ENCODE measurements at regions not wholly inside any gene's neighbourhood (a gene's known extent, or its start where the extent isn't known, plus 50 kb on each side); places are given as distances from the start of the nearest gene placed in this dataset.

GRCh38 chr2:204265681-204266181 lies 279.5 kb upstream of the PARD3B start:
- Mint-ChIP-seq H3K36me3 (ENCODE audit: low read depth) (no peaks in the 10 kb centered on the region), H3K27me3 (ENCODE audit: low read depth) (peaks cover 26% of the 10 kb centered on the region), H3K4me3 (no peak overlapping the region), H3K27ac (peak overlapping the region in 1 of 3 experiments; percentile 30), H3K4me1 (peaks cover 32% of the 10 kb centered on the region), H3K9me3 (peaks cover 5% of the 10 kb centered on the region)
- TF ChIP-seq CTCF (IDR thresholded peaks at IDR 0.05; ENCODE audit: unreplicated experiment in 3 of 3), result no peak

GRCh38 chr2:204268458-204268857 lies 276.8 kb upstream of the PARD3B start:
- peaks cover 8% of the 10 kb centered on the region for H3K9me3 Mint-ChIP-seq
- peaks cover 37% of the 10 kb centered on the region for H3K4me1 Mint-ChIP-seq
- no peak overlapping the region for H3K27ac Mint-ChIP-seq
- TF ChIP-seq CTCF (IDR thresholded peaks at IDR 0.05; ENCODE audit: unreplicated experiment in 3 of 3), result no peak
- no peaks in the 10 kb centered on the region for H3K36me3 Mint-ChIP-seq (ENCODE audit: low read depth)
- H3K4me3 Mint-ChIP-seq, result no peak overlapping the region
- peaks cover 19% of the 10 kb centered on the region for H3K27me3 Mint-ChIP-seq (ENCODE audit: low read depth)

GRCh38 chr2:204268971-204269370 lies 276.3 kb upstream of the PARD3B start:
- no peaks in the 10 kb centered on the region for H3K36me3 Mint-ChIP-seq (ENCODE audit: low read depth)
- H3K27ac Mint-ChIP-seq, result no peak overlapping the region
- H3K4me1 Mint-ChIP-seq, result peaks cover 37% of the 10 kb centered on the region
- H3K4me3 Mint-ChIP-seq, result no peak overlapping the region
- TF ChIP-seq CTCF (IDR thresholded peaks at IDR 0.05; ENCODE audit: unreplicated experiment in 3 of 3), result no peak
- peaks cover 19% of the 10 kb centered on the region for H3K27me3 Mint-ChIP-seq (ENCODE audit: low read depth)
- peaks cover 8% of the 10 kb centered on the region for H3K9me3 Mint-ChIP-seq

- Mint-ChIP-seq H3K4me3 (no peak overlapping the region), H3K27ac (no peak overlapping the region), H3K27me3 (ENCODE audit: low read depth) (no peaks in the 10 kb centered on the region), H3K9me3 (peaks cover 8% of the 10 kb centered on the region), H3K36me3 (ENCODE audit: low read depth) (no peaks in the 10 kb centered on the region), H3K4me1 (peaks cover 11% of the 10 kb centered on the region)
- no peak for TF ChIP-seq CTCF (IDR thresholded peaks at IDR 0.05; ENCODE audit: unreplicated experiment in 3 of 3)
These were observed 273.2 kb upstream of the PARD3B start for GRCh38 chr2:204272089-204272488.

- H3K36me3 Mint-ChIP-seq (ENCODE audit: low read depth), result no peaks in the 10 kb centered on the region
- H3K27me3 Mint-ChIP-seq (ENCODE audit: low read depth), result no peaks in the 10 kb centered on the region
- TF ChIP-seq CTCF (IDR thresholded peaks at IDR 0.05; ENCODE audit: unreplicated experiment in 3 of 3), result no peak
- H3K4me1 Mint-ChIP-seq, result peaks cover 11% of the 10 kb centered on the region
- H3K4me3 Mint-ChIP-seq, result no peak overlapping the region
- H3K27ac Mint-ChIP-seq, result no peak overlapping the region
- peaks cover 8% of the 10 kb centered on the region for H3K9me3 Mint-ChIP-seq
These were observed 272.5 kb upstream of the PARD3B start for GRCh38 chr2:204272610-204273287.

- peak overlapping the region in 1 of 3 experiments; percentile 40 for H3K27ac Mint-ChIP-seq
- no peaks in the 10 kb centered on the region for H3K36me3 Mint-ChIP-seq (ENCODE audit: low read depth)
- no peaks in the 10 kb centered on the region for H3K27me3 Mint-ChIP-seq (ENCODE audit: low read depth)
- peaks cover 8% of the 10 kb centered on the region for H3K9me3 Mint-ChIP-seq
- TF ChIP-seq CTCF (IDR thresholded peaks at IDR 0.05; ENCODE audit: unreplicated experiment in 3 of 3), result no peak
- H3K4me1 Mint-ChIP-seq, result peaks cover 11% of the 10 kb centered on the region
- no peak overlapping the region for H3K4me3 Mint-ChIP-seq
These were observed 270.8 kb upstream of the PARD3B start for GRCh38 chr2:204274429-204274828.

Data from nephron (organoid).